ENCODE measurements at regions not wholly inside any gene's neighbourhood (a gene's known extent, or its start where the extent isn't known, plus 50 kb on each side); places are given as distances from the start of the nearest gene placed in this dataset.

DNA sequence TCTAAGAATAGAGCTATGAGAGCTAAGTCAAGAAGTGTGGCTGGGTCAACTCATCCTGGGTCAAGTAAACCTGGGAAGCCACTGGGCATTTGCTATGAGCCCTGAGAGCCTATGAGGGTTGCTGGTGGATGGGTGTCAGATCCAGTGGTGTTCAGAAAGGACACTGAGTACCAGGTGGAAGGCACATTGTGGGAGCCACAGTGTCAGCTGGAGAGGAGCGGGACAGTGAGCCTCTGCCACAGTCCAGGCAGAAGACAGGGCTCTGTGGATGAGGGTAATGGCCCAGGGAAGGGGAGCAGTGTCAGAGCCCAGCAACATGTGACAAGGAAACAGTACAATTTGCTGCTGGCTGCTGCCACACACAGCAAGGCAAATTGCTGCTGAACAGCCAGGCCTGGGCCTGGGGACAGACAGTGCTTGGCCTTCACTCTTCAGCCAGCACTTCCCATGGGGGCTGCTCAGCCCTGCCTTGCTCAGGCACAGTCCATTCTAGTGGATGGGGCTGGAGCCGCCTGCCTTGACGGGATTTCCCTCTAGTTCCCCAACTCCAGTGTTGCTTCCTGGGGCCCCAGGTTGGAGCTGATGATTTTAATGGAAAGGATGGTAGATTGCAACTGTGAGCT lies 90.9 kb upstream of the CHST15 start:
- TF ChIP-seq, protein P1, sequence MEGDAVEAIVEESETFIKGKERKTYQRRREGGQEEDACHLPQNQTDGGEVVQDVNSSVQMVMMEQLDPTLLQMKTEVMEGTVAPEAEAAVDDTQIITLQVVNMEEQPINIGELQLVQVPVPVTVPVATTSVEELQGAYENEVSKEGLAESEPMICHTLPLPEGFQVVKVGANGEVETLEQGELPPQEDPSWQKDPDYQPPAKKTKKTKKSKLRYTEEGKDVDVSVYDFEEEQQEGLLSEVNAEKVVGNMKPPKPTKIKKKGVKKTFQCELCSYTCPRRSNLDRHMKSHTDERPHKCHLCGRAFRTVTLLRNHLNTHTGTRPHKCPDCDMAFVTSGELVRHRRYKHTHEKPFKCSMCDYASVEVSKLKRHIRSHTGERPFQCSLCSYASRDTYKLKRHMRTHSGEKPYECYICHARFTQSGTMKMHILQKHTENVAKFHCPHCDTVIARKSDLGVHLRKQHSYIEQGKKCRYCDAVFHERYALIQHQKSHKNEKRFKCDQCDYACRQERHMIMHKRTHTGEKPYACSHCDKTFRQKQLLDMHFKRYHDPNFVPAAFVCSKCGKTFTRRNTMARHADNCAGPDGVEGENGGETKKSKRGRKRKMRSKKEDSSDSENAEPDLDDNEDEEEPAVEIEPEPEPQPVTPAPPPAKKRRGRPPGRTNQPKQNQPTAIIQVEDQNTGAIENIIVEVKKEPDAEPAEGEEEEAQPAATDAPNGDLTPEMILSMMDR (IDR thresholded peaks at IDR 0.05): no peak
- no peak for TF ChIP-seq POLR2A (IDR thresholded peaks at IDR 0.05)

Data from suprapubic skin (tissue), 3 donors.